DND-41 (cell line): ENCODE measurements at regions not wholly inside any gene's neighbourhood (a gene's known extent, or its start where the extent isn't known, plus 50 kb on each side); places are given as distances from the start of the nearest gene placed in this dataset.

Experiments
- ATAC-seq: fragments of 200-7000 bp; cut with Tn5 transposase; 3 replicates; pipeline ENCODE4 v1.9.1; 2021; ENCODE audit warnings: low read depth; ENCODE audit not compliant: insufficient read depth
- DNase-seq: peaks from one replicate; pipeline ENCODE4 v3.0.0-alpha.2; 2020
- H2AFZ ChIP-seq: 2 replicates; pipeline ENCODE4 v1.6.0; 2012; ENCODE audit warnings: low read depth, low read length
- H3K27ac ChIP-seq: 2 replicates; pipeline ENCODE4 v1.5.1; 2012; ENCODE audit warnings: low read length, inconsistent platforms
- H3K27me3 ChIP-seq: fragments of 200-600 bp; sonication (generic); 2 replicates; pipeline ENCODE4 v1.6.0; 2012; ENCODE audit warnings: low read length, mild to moderate bottlenecking, inconsistent platforms; ENCODE audit not compliant: insufficient read depth, poor library complexity
- H3K36me3 ChIP-seq: 2 replicates; pipeline ENCODE4 v1.5.1; 2012; ENCODE audit warnings: low read length, inconsistent platforms; ENCODE audit not compliant: insufficient read depth
- H3K4me1 ChIP-seq: 2 replicates; pipeline ENCODE4 v1.5.1; 2012; ENCODE audit warnings: mild to moderate bottlenecking, low read length; ENCODE audit not compliant: insufficient read depth
- H3K4me2 ChIP-seq: 2 replicates; pipeline ENCODE4 v1.6.0; 2012; ENCODE audit warnings: mild to moderate bottlenecking, moderate library complexity, low read length, inconsistent platforms; ENCODE audit not compliant: insufficient read depth
- H3K4me3 ChIP-seq, 2 experiments: fragments of 200-600 bp in 1 of 2; shearing (Covaris generic) in 1 of 2; 2 replicates each; pipeline ENCODE4 v1.5.1; 2012 to 2016; ENCODE audit warnings: inconsistent platforms in 2 of 2, low read length in 2 of 2, mild to moderate bottlenecking in 2 of 2, low read depth in 1 of 2, moderate library complexity in 1 of 2
- H3K79me2 ChIP-seq: 2 replicates; pipeline ENCODE4 v1.6.0; 2012; ENCODE audit warnings: low read length, inconsistent platforms; ENCODE audit not compliant: insufficient read depth
- H3K9ac ChIP-seq: 2 replicates; pipeline ENCODE4 v1.6.0; 2012; ENCODE audit warnings: low read depth, mild to moderate bottlenecking, inconsistent platforms, low read length, moderate library complexity
- H3K9me3 ChIP-seq: 2 replicates; pipeline ENCODE4 v1.5.1; 2012; ENCODE audit warnings: low read length, moderate library complexity, mild to moderate bottlenecking, inconsistent platforms; ENCODE audit not compliant: insufficient read depth, severe bottlenecking
- H4K20me1 ChIP-seq: 2 replicates; pipeline ENCODE4 v1.6.0; 2012; ENCODE audit warnings: low read length; ENCODE audit not compliant: insufficient read depth
- EZH2 ChIP-seq: IDR thresholded peaks from 3 replicates; pipeline ENCODE4 v1.6.1; 2012; ENCODE audit warnings: borderline replicate concordance, low read depth, mild to moderate bottlenecking, moderate library complexity, low read length, inconsistent platforms; ENCODE audit not compliant: severe bottlenecking
- TF ChIP-seq, protein P1 (sequence below): IDR thresholded peaks from 2 replicates; pipeline ENCODE4 v1.5.1; 2012; ENCODE audit warnings: borderline replicate concordance, low read length, moderate library complexity, mild to moderate bottlenecking; ENCODE audit not compliant: poor library complexity, severe bottlenecking; ENCODE audit errors: extremely low read depth

DNA sequence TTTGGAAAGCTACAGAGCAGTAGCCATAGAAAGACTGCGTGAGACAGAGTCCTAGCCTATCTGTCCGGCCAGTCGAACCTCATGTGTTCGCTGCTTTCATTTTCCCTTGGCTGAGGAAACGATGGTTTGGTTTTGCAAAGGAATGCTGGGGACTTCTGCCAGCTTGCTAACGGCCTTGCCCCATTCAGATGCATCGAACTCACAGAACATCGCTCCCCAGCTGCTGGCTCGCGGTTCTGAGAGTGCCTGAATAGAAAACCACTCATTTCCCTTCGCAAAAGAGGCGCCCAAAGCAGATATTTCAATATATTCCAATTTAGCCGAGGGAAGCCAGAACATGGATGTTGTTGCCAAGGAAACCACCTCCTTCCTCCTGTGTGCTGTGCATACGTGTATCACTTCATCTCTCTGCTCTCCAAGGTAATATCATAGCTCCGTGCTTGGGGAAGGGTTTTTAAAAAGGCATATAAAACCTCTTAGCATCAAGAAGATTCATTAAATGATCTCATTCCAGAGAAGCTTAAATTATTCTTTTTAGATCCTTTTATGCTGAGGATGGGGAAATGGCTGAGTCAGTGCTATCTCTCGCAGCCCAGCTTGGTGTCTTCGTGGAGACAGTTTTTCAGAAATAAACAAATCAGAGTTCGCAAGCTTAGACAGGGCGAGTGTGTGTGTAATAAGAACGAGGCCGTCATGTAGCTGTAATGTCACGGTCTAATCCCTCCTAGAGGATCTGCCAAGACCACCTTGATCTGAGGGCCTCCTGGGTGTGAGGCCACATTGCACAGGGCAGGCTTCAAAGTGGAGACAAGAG lies 215.2 kb downstream of the RPS24 start:
- Histone ChIP-seq H2AFZ (no peak overlapping the region), H3K27me3 (peaks cover 2% of the 10 kb centered on the region), H3K4me1 (peaks cover 6% of the 10 kb centered on the region), H3K9me3 (no peaks in the 10 kb centered on the region), H3K9ac (no peak overlapping the region), H3K27ac (no peak overlapping the region), H3K36me3 (no peaks in the 10 kb centered on the region), H3K4me2 (no peak overlapping the region), H3K4me3 (no peak overlapping the region), H3K79me2 (no peaks in the 10 kb centered on the region), H4K20me1 (no peaks in the 10 kb centered on the region)
- no peak for TF ChIP-seq EZH2
- TF ChIP-seq, protein P1, sequence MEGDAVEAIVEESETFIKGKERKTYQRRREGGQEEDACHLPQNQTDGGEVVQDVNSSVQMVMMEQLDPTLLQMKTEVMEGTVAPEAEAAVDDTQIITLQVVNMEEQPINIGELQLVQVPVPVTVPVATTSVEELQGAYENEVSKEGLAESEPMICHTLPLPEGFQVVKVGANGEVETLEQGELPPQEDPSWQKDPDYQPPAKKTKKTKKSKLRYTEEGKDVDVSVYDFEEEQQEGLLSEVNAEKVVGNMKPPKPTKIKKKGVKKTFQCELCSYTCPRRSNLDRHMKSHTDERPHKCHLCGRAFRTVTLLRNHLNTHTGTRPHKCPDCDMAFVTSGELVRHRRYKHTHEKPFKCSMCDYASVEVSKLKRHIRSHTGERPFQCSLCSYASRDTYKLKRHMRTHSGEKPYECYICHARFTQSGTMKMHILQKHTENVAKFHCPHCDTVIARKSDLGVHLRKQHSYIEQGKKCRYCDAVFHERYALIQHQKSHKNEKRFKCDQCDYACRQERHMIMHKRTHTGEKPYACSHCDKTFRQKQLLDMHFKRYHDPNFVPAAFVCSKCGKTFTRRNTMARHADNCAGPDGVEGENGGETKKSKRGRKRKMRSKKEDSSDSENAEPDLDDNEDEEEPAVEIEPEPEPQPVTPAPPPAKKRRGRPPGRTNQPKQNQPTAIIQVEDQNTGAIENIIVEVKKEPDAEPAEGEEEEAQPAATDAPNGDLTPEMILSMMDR, result no peak
- ATAC-seq (no peak), DNase-seq (no peak)

DNA sequence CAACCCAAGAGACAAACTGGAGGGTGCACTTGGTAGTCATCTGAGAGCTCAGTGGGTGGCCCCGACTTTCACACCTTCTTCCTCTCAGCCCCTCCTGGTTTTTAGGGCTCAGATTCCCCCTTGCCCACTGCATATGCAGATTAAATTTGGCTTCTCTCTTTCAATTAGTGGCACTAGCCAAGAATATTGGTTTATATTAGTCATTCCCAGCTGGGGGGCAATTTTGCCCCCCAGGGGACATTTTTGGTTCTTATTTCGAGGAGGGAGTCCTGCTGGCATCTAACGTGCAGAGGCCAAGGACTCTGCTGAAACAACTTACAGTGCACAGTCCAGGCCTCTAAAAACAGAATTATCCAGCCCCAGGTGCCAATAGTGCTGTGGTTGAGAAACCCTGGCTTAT lies 216.0 kb downstream of the RPS24 start:
- no peak for ATAC-seq
- Histone ChIP-seq H3K9ac (no peak overlapping the region), H3K27me3 (peaks cover 3% of the 10 kb centered on the region), H2AFZ (no peak overlapping the region), H3K4me2 (no peak overlapping the region), H3K9me3 (no peaks in the 10 kb centered on the region), H4K20me1 (no peaks in the 10 kb centered on the region), H3K79me2 (no peaks in the 10 kb centered on the region), H3K4me1 (peaks cover 6% of the 10 kb centered on the region), H3K27ac (no peak overlapping the region), H3K36me3 (no peaks in the 10 kb centered on the region), H3K4me3 (no peak overlapping the region)
- no peak for DNase-seq
- TF ChIP-seq EZH2, result no peak
- TF ChIP-seq, protein P1, result no peak

DNA sequence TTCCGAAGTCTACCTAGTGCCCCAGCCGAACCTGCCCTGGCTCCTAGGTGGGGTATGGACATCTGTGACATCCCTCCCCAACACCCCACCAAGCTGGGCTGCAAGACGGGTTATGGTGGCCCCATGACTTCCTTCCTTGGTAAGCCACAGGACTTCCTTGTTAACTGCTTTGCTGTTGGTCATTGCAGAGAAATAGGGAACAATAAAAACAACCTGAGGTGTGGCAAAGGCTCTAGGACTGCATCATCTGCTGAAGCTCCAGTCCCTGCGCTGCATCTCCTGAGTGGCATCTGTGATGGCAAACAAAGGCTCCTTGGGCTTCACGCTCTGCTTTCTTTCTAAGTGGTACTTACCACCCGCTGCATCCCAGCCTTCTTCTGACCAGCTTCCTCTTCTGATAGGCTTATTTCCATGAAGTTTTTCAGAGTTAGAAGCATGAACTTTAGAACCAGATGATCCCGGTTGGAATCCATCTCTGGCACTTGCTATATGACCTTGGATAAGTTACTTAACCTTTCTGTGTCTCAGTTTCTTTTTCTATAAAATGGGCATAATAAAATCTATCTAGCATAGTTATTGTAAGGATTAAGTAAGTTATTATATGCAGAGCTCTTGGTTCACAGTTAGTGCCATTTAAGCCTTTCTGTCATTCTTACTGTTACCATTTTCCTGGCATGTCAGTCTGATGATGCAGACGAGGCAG lies 216.8 kb downstream of the RPS24 start:
- Histone ChIP-seq H3K27ac (no peak overlapping the region), H2AFZ (no peak overlapping the region), H3K27me3 (peaks cover 3% of the 10 kb centered on the region), H3K36me3 (no peaks in the 10 kb centered on the region), H3K4me3 (no peak overlapping the region), H3K9ac (no peak overlapping the region), H3K4me2 (no peak overlapping the region), H4K20me1 (no peaks in the 10 kb centered on the region), H3K79me2 (no peaks in the 10 kb centered on the region), H3K9me3 (no peaks in the 10 kb centered on the region), H3K4me1 (peaks cover 6% of the 10 kb centered on the region)
- DNase-seq (peak; percentile 10), ATAC-seq (peak; percentile 59; the same call in 2 of the 3 replicates)
- no peak for TF ChIP-seq EZH2
- TF ChIP-seq, protein P1, result no peak
